CD14-positive monocyte (primary cell): ENCODE measurements at regions not wholly inside any gene's neighbourhood (a gene's known extent, or its start where the extent isn't known, plus 50 kb on each side); places are given as distances from the start of the nearest gene placed in this dataset.

Experiments
- DNase-seq, 3 donors: peaks; one replicate each; pipeline ENCODE4 v3.0.0-alpha.2; 2011 to 2022
- H2AFZ ChIP-seq: 2 replicates; pipeline ENCODE4 v1.6.0; 2012; ENCODE audit warnings: mild to moderate bottlenecking, low read depth, low read length, inconsistent platforms; ENCODE audit not compliant: insufficient read depth, poor library complexity, severe bottlenecking
- H3K27ac ChIP-seq, 2 donors: 1 replicate in 1 of 2; 2 replicates in 1 of 2; pipeline ENCODE4 v1.5.1; 2012 to 2013; ENCODE audit warnings: low read length in 2 of 2, control low read depth in 1 of 2, inconsistent platforms in 1 of 2, low read depth in 1 of 2, mild to moderate bottlenecking in 1 of 2
- H3K27me3 ChIP-seq, 2 donors: one replicate each; pipeline versions ENCODE4 v1.6.0 to v1.6.1; 2011 to 2013; ENCODE audit warnings: low read length in 2 of 2; ENCODE audit not compliant: control insufficient read depth in 2 of 2, insufficient read depth in 2 of 2
- H3K36me3 ChIP-seq, 2 donors: replicated peaks in 1 of 2; 1 replicate in 1 of 2; 2 replicates in 1 of 2; pipeline versions ENCODE4 v1.5.1 to v1.6.1; 2012 to 2013; ENCODE audit warnings: low read length in 2 of 2, control low read depth in 1 of 2, inconsistent platforms in 1 of 2, mild to moderate bottlenecking in 1 of 2; ENCODE audit not compliant: insufficient read depth in 2 of 2, control insufficient read depth in 1 of 2
- H3K4me1 ChIP-seq, 2 donors: 1 replicate in 1 of 2; 2 replicates in 1 of 2; pipeline versions ENCODE4 v1.5.1 to v1.6.1; 2012 to 2013; ENCODE audit warnings: low read length in 2 of 2, control low read depth in 1 of 2, inconsistent platforms in 1 of 2, mild to moderate bottlenecking in 1 of 2, moderate library complexity in 1 of 2; ENCODE audit not compliant: insufficient read depth in 2 of 2, control insufficient read depth in 1 of 2
- H3K4me2 ChIP-seq: replicated peaks from 2 replicates; pipeline ENCODE3; 2012; ENCODE audit warnings: low read length, moderate library complexity, mild to moderate bottlenecking; ENCODE audit not compliant: poor library complexity, severe bottlenecking; ENCODE audit errors: extremely low read depth
- H3K4me3 ChIP-seq, 3 experiments: fragments of 200-600 bp in 1 of 3; sonication (generic) in 1 of 3; replicated peaks in 1 of 3; 1 replicate in 2 of 3; 2 replicates in 1 of 3; pipeline ENCODE4 v1.5.1; 2011 to 2013; ENCODE audit warnings: low read length in 3 of 3, mild to moderate bottlenecking in 3 of 3, control low read depth in 2 of 3, low read depth in 2 of 3, inconsistent platforms in 1 of 3, moderate library complexity in 1 of 3
- H3K79me2 ChIP-seq: 2 replicates; pipeline ENCODE4 v1.6.0; 2012; ENCODE audit warnings: mild to moderate bottlenecking, control low read depth, inconsistent platforms, low read length, moderate library complexity; ENCODE audit not compliant: insufficient read depth
- H3K9ac ChIP-seq: 2 replicates; pipeline ENCODE4 v1.6.0; 2017; ENCODE audit warnings: low read length, mild to moderate bottlenecking; ENCODE audit not compliant: insufficient read depth, poor library complexity, severe bottlenecking
- H3K9me3 ChIP-seq, 2 donors: replicated peaks in 1 of 2; 1 replicate in 1 of 2; 2 replicates in 1 of 2; pipeline versions ENCODE4 v1.5.1 to v1.6.1; 2012 to 2013; ENCODE audit warnings: low read length in 2 of 2, control low read depth in 1 of 2; ENCODE audit not compliant: control insufficient read depth in 1 of 2, insufficient read depth in 1 of 2
- H4K20me1 ChIP-seq: 2 replicates; pipeline ENCODE4 v1.6.0; 2012; ENCODE audit warnings: mild to moderate bottlenecking, low read length, control low read depth, moderate library complexity; ENCODE audit not compliant: insufficient read depth
- H3K27ac Mint-ChIP-seq, 7 donors: one replicate each; pipeline ENCODE4 v1.8.0; 2020; ENCODE audit warnings: mild to moderate bottlenecking in 7 of 7, mixed read lengths in 7 of 7, moderate library complexity in 6 of 7, inconsistent platforms in 2 of 7
- H3K27me3 Mint-ChIP-seq, 3 donors: one replicate each; pipeline ENCODE4 v1.8.0; 2021 to 2022; ENCODE audit warnings: low read depth in 3 of 3, mild to moderate bottlenecking in 3 of 3, mixed read lengths in 3 of 3, moderate library complexity in 3 of 3, inconsistent platforms in 1 of 3
- H3K36me3 Mint-ChIP-seq, 2 donors: one replicate each; pipeline ENCODE4 v1.8.0; 2020; ENCODE audit warnings: mixed read lengths in 2 of 2, inconsistent platforms in 1 of 2, mild to moderate bottlenecking in 1 of 2
- H3K4me1 Mint-ChIP-seq: one replicate; pipeline ENCODE4 v1.8.0; 2020; ENCODE audit warnings: mild to moderate bottlenecking, mixed read lengths
- H3K4me3 Mint-ChIP-seq, 2 donors: one replicate each; pipeline ENCODE4 v1.8.0; 2020; ENCODE audit warnings: mild to moderate bottlenecking in 2 of 2, mixed read lengths in 2 of 2, moderate library complexity in 1 of 2
- H3K9me3 Mint-ChIP-seq, 7 donors: one replicate each; pipeline ENCODE4 v1.8.0; 2020 to 2022; ENCODE audit warnings: mixed read lengths in 7 of 7, mild to moderate bottlenecking in 6 of 7, moderate library complexity in 6 of 7, inconsistent platforms in 2 of 7
- WGBS: methylation state at CpG from one replicate; pipeline ENCODE4 v1.1.5; 2013; ENCODE audit warnings: missing lambda C conversion rate; ENCODE audit not compliant: insufficient coverage; 5-methylcytosine and 5-hydroxymethylcytosine counted together
- intact Hi-C, 2 donors: fragments of 100-400 bp; cut with micrococcal nuclease; formaldehyde crosslinking; loops; one replicate each; pipeline versions ENCODE4 v1.15.0 to v1.15.1; 2023
- TF ChIP-seq, protein P1 (sequence below): fragments of 200-600 bp; IDR thresholded peaks from one replicate; pipeline ENCODE4 v1.8.0; 2022; ENCODE audit warnings: antibody characterized with exemption, mild to moderate bottlenecking

DNA sequence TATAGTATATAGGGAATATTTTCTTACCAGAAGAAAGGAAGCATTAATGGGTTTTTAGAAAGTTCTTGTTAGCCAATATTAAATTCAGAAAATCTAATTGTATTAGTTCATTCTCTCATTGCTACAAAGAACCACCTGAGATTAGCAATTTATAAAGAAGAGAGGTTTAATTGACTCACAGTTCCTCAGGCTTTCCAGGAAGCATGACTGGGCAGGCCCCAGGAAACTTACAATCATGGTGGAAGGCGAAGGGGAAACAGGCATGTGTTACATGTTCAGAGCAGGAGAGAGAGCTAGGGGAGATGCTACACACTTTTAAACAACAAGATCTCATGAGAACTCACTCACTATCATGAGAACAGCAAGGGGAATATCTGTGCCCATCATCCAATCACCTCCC is 304.0 kb upstream of the CDH12 start:
- no peaks in the 10 kb centered on the region for H3K27me3 ChIP-seq
- no CpG with 5 or more reads among the region's 1 CpG for WGBS
- H4K20me1 ChIP-seq = no peaks in the 10 kb centered on the region
- H3K27ac Mint-ChIP-seq = no peak overlapping the region
- no peaks in the 10 kb centered on the region for H3K36me3 Mint-ChIP-seq
- intact Hi-C loops = no loop called here
- no peak overlapping the region for H3K4me3 ChIP-seq
- TF ChIP-seq, protein P1, sequence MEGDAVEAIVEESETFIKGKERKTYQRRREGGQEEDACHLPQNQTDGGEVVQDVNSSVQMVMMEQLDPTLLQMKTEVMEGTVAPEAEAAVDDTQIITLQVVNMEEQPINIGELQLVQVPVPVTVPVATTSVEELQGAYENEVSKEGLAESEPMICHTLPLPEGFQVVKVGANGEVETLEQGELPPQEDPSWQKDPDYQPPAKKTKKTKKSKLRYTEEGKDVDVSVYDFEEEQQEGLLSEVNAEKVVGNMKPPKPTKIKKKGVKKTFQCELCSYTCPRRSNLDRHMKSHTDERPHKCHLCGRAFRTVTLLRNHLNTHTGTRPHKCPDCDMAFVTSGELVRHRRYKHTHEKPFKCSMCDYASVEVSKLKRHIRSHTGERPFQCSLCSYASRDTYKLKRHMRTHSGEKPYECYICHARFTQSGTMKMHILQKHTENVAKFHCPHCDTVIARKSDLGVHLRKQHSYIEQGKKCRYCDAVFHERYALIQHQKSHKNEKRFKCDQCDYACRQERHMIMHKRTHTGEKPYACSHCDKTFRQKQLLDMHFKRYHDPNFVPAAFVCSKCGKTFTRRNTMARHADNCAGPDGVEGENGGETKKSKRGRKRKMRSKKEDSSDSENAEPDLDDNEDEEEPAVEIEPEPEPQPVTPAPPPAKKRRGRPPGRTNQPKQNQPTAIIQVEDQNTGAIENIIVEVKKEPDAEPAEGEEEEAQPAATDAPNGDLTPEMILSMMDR = no peak
- no peaks in the 10 kb centered on the region for H3K36me3 ChIP-seq
- no peak overlapping the region for H2AFZ ChIP-seq
- H3K79me2 ChIP-seq = no peaks in the 10 kb centered on the region
- H3K4me1 Mint-ChIP-seq = no peaks in the 10 kb centered on the region
- DNase-seq = no peak
- no peak overlapping the region for H3K27ac ChIP-seq
- H3K9me3 ChIP-seq = no peaks in the 10 kb centered on the region
- H3K9ac ChIP-seq = no peak overlapping the region
- no peak overlapping the region for H3K4me3 Mint-ChIP-seq
- H3K27me3 Mint-ChIP-seq = peaks cover 0 to 1% (median 0%) of the 10 kb centered on the region in 3 donors
- H3K4me2 ChIP-seq = no peak overlapping the region
- H3K4me1 ChIP-seq = no peaks in the 10 kb centered on the region
- peaks cover 0 to 3% (median 0%) of the 10 kb centered on the region in 7 donors for H3K9me3 Mint-ChIP-seq

DNA sequence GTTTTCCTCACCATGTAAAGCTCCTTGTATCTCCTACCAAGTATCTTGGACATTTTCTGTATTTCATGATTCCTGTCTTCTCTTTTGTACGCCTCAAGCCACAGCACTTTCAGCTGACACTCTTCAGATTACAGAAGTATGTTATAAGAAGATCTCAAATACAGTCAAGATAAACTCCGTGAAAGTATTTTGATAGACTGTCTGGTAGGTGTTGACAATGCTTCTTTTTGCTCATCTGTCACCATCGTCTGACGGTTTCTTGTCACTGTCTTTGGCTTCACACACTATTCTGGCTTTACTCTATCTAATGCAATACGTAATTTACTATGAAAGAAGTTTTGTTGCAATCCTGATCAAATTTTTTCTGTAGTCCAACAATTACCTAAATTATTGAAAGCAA is 294.5 kb upstream of the CDH12 start:
- Histone ChIP-seq H3K9me3 (peaks cover 0 to 9% of the 10 kb centered on the region in 2 donors), H3K4me1 (no peaks in the 10 kb centered on the region), H3K4me3 (no peak overlapping the region), H3K27me3 (no peaks in the 10 kb centered on the region), H2AFZ (no peak overlapping the region), H3K36me3 (no peaks in the 10 kb centered on the region), H3K9ac (no peak overlapping the region), H3K4me2 (no peak overlapping the region), H4K20me1 (no peaks in the 10 kb centered on the region), H3K79me2 (no peaks in the 10 kb centered on the region), H3K27ac (no peak overlapping the region)
- DNase-seq = no peak
- TF ChIP-seq, protein P1 = no peak
- Mint-ChIP-seq H3K27me3 (peaks cover 0 to 1% (median 1%) of the 10 kb centered on the region in 3 donors), H3K4me3 (no peak overlapping the region), H3K36me3 (no peaks in the 10 kb centered on the region), H3K9me3 (peaks cover 0 to 12% (median 6%) of the 10 kb centered on the region in 7 donors), H3K27ac (no peak overlapping the region), H3K4me1 (no peaks in the 10 kb centered on the region)
- no CpG with 5 or more reads among the region's 5 CpGs for WGBS
- intact Hi-C loops = no loop called here
